ENCODE measurements at regions not wholly inside any gene's neighbourhood (a gene's known extent, or its start where the extent isn't known, plus 50 kb on each side); places are given as distances from the start of the nearest gene placed in this dataset.

DNA sequence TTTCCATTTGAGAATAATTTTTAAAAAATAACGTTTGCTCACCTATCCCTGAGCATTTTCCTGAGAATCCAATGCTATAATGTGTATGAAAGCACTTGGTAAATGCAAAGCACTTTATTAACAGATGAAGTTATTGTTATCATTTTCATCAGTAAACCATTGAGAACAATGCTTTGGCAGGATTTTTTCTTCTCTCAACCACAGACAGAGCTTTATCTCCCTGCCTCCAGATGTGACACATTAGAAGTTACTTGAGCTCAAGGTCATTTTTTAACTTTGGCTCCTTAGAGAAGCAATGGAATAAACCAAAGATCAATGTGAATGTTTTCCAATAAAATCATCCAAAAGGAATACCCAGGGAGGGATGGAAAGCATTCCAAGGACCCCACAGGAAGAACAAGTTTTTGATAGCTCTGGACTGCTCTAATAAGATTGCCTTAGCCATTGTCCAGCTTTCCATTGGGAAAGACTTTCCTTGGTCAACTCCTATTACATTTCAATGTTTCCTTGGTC is 118.9 kb upstream of the NT5C1B start (continued):
- TF ChIP-seq, protein P1, sequence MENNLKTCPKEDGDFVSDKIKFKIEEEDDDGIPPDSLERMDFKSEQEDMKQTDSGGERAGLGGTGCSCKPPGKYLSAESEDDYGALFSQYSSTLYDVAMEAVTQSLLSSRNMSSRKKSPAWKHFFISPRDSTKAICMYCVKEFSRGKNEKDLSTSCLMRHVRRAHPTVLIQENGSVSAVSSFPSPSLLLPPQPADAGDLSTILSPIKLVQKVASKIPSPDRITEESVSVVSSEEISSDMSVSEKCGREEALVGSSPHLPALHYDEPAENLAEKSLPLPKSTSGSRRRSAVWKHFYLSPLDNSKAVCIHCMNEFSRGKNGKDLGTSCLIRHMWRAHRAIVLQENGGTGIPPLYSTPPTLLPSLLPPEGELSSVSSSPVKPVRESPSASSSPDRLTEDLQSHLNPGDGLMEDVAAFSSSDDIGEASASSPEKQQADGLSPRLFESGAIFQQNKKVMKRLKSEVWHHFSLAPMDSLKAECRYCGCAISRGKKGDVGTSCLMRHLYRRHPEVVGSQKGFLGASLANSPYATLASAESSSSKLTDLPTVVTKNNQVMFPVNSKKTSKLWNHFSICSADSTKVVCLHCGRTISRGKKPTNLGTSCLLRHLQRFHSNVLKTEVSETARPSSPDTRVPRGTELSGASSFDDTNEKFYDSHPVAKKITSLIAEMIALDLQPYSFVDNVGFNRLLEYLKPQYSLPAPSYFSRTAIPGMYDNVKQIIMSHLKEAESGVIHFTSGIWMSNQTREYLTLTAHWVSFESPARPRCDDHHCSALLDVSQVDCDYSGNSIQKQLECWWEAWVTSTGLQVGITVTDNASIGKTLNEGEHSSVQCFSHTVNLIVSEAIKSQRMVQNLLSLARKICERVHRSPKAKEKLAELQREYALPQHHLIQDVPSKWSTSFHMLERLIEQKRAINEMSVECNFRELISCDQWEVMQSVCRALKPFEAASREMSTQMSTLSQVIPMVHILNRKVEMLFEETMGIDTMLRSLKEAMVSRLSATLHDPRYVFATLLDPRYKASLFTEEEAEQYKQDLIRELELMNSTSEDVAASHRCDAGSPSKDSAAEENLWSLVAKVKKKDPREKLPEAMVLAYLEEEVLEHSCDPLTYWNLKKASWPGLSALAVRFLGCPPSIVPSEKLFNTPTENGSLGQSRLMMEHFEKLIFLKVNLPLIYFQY (CRISPR knock-in tag; IDR thresholded peaks at IDR 0.05; ENCODE audit: borderline replicate concordance) = no peak
- no peak for TF ChIP-seq ZNF143 (CRISPR knock-in tag; IDR thresholded peaks at IDR 0.05)
- TF ChIP-seq CCAR2 (optimal IDR thresholded peaks at IDR 0.05; ENCODE audit: low read depth, low read length) = no peak
- TF ChIP-seq FOXK2 (IDR thresholded peaks at IDR 0.05) = no peak
- TF ChIP-seq, protein P2, sequence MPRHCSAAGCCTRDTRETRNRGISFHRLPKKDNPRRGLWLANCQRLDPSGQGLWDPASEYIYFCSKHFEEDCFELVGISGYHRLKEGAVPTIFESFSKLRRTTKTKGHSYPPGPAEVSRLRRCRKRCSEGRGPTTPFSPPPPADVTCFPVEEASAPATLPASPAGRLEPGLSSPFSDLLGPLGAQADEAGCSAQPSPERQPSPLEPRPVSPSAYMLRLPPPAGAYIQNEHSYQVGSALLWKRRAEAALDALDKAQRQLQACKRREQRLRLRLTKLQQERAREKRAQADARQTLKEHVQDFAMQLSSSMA (CRISPR knock-in tag; IDR thresholded peaks at IDR 0.05) = no peak
- no peak for TF ChIP-seq ZNF33B (CRISPR knock-in tag; IDR thresholded peaks at IDR 0.05)
- TF ChIP-seq REL (CRISPR knock-in tag; conservative IDR thresholded peaks at IDR 0.05) = no peak
- no peak for TF ChIP-seq NFIC (IDR thresholded peaks at IDR 0.05; ENCODE audit: low read length)
- TF ChIP-seq NONO (IDR thresholded peaks at IDR 0.05) = no peak
- no peak for TF ChIP-seq NONO (CRISPR knock-in tag; conservative IDR thresholded peaks at IDR 0.05)
- no peak for TF ChIP-seq ZMYM3 (CRISPR knock-in tag; IDR thresholded peaks at IDR 0.05)
